Renal cortex interstitium (tissue), 11 donors: ENCODE measurements at regions not wholly inside any gene's neighbourhood (a gene's known extent, or its start where the extent isn't known, plus 50 kb on each side); places are given as distances from the start of the nearest gene placed in this dataset.

ENCODE experiments used
- DNase-seq, 11 donors: peaks; one replicate each; pipeline ENCODE4 v3.0.0-alpha.2; 2013; ENCODE audit warnings: low read depth in 9 of 11, low spot score in 4 of 11; ENCODE audit errors: extremely low read depth in 1 of 11

GRCh38 chr14:51525739-51526138 lies 126.0 kb upstream of the FRMD6 start:
- no peak for DNase-seq

GRCh38 chr14:51527073-51527472 lies 124.6 kb upstream of the FRMD6 start:
- DNase-seq, result no peak

- DNase-seq, result no peak
These were observed 122.0 kb upstream of the FRMD6 start for GRCh38 chr14:51529736-51530135.

GRCh38 chr14:51533160-51533559 lies 118.5 kb upstream of the FRMD6 start:
- no peak for DNase-seq

- DNase-seq, result no peak
These were observed 117.7 kb upstream of the FRMD6 start for GRCh38 chr14:51533872-51534553.

- DNase-seq, result no peak
These were observed 117.1 kb upstream of the FRMD6 start for GRCh38 chr14:51534610-51535011.

- no peak for DNase-seq
These were observed 116.2 kb upstream of the FRMD6 start for GRCh38 chr14:51535443-51536044.

- no peak for DNase-seq
These were observed 112.7 kb upstream of the FRMD6 start for GRCh38 chr14:51538973-51539372.

- DNase-seq, result no peak
These were observed 112.1 kb upstream of the FRMD6 start for GRCh38 chr14:51539571-51540037.

GRCh38 chr14:51540364-51540763 lies 111.3 kb upstream of the FRMD6 start:
- no peak for DNase-seq

GRCh38 chr14:51544471-51544870 lies 107.2 kb upstream of the FRMD6 start:
- no peak for DNase-seq

- no peak for DNase-seq
These were observed 106.8 kb upstream of the FRMD6 start for GRCh38 chr14:51544901-51545300.

- no peak for DNase-seq
These were observed 106.3 kb upstream of the FRMD6 start for GRCh38 chr14:51545396-51545795.

GRCh38 chr14:51546099-51546498 lies 105.6 kb upstream of the FRMD6 start:
- no peak for DNase-seq

- no peak for DNase-seq
These were observed 105.0 kb upstream of the FRMD6 start for GRCh38 chr14:51546603-51547258.

GRCh38 chr14:51547260-51547659 lies 104.5 kb upstream of the FRMD6 start:
- DNase-seq, result peak in 3 of 11 donors; percentile 26 to 34 (median 26)

- no peak for DNase-seq
These were observed 104.0 kb upstream of the FRMD6 start for GRCh38 chr14:51547701-51548100.

GRCh38 chr14:51548187-51548586 lies 103.5 kb upstream of the FRMD6 start:
- no peak for DNase-seq

GRCh38 chr14:51550636-51551035 lies 101.1 kb upstream of the FRMD6 start:
- no peak for DNase-seq

- no peak for DNase-seq
These were observed 99.4 kb upstream of the FRMD6 start for GRCh38 chr14:51552275-51552674.
